Sigmoid colon (tissue), 6 donors: ENCODE measurements at regions not wholly inside any gene's neighbourhood (a gene's known extent, or its start where the extent isn't known, plus 50 kb on each side); places are given as distances from the start of the nearest gene placed in this dataset.

Source experiments
- DNase-seq: peaks from one replicate; pipeline ENCODE4 v3.0.0-alpha.2; 2019
- H3K27ac ChIP-seq, 4 donors: fragments of 200-600 bp; sonication (generic); one replicate each; pipeline ENCODE4 v1.5.1; 2016 to 2019; ENCODE audit warnings: mild to moderate bottlenecking in 1 of 4
- H3K27me3 ChIP-seq, 3 donors: fragments of 200-600 bp; sonication (generic); one replicate each; pipeline ENCODE4 v1.5.1; 2019; ENCODE audit warnings: mild to moderate bottlenecking in 1 of 3
- H3K36me3 ChIP-seq, 4 donors: fragments of 200-600 bp; sonication (generic); one replicate each; pipeline ENCODE4 v1.5.1; 2016 to 2019
- H3K4me1 ChIP-seq, 4 donors: fragments of 200-600 bp; sonication (generic); one replicate each; pipeline ENCODE4 v1.5.1; 2017 to 2019
- H3K4me3 ChIP-seq, 4 donors: fragments of 200-600 bp; sonication (generic); one replicate each; pipeline ENCODE4 v1.5.1; 2017 to 2019; ENCODE audit warnings: mild to moderate bottlenecking in 2 of 4, moderate library complexity in 1 of 4
- H3K9me3 ChIP-seq, 4 donors: fragments of 200-600 bp in 3 of 4; sonication (generic) in 3 of 4; one replicate each; pipeline versions ENCODE4 v1.5.1 to v1.6.1; 2013 to 2019
- EP300 ChIP-seq, 4 donors: sonication (generic); formaldehyde crosslinking; IDR thresholded peaks; one replicate each; pipeline ENCODE4 v1.6.1; 2017; ENCODE audit warnings: antibody characterized with exemption in 4 of 4
- POLR2A ChIP-seq, 2 donors: fragments of 450-650 bp; IDR thresholded peaks; one replicate each; pipeline ENCODE4 v1.6.1; 2016; ENCODE audit warnings: antibody characterized with exemption in 2 of 2, mild to moderate bottlenecking in 2 of 2, moderate library complexity in 2 of 2
- POLR2AphosphoS5 ChIP-seq, 4 donors: sonication (generic); formaldehyde crosslinking; IDR thresholded peaks; one replicate each; pipeline ENCODE4 v1.6.1; 2017; ENCODE audit warnings: antibody characterized with exemption in 4 of 4
- WGBS, 2 donors: extraction: QIAGEN DNeasy Blood & Tissue Kit; methylation state at CpG; one replicate each; pipeline ENCODE4 v1.1.7; 2013; 5-methylcytosine and 5-hydroxymethylcytosine counted together
- intact Hi-C: fragments of 100-400 bp; cut with DNase I; formaldehyde crosslinking; loops from one replicate; pipeline ENCODE4 v1.15.1; 2023
- TF ChIP-seq, protein P1 (sequence below), 4 experiments: fragments of 450-650 bp in 3 of 4; fragments of 200-600 bp in 1 of 4; IDR thresholded peaks; one replicate each; pipeline ENCODE4 v1.5.1; 2016 to 2019; ENCODE audit warnings: antibody characterized with exemption in 4 of 4, mild to moderate bottlenecking in 3 of 4, moderate library complexity in 2 of 4
- donor health status: healthy with polysubstance abuse.
- donor health status: healthy.

DNA sequence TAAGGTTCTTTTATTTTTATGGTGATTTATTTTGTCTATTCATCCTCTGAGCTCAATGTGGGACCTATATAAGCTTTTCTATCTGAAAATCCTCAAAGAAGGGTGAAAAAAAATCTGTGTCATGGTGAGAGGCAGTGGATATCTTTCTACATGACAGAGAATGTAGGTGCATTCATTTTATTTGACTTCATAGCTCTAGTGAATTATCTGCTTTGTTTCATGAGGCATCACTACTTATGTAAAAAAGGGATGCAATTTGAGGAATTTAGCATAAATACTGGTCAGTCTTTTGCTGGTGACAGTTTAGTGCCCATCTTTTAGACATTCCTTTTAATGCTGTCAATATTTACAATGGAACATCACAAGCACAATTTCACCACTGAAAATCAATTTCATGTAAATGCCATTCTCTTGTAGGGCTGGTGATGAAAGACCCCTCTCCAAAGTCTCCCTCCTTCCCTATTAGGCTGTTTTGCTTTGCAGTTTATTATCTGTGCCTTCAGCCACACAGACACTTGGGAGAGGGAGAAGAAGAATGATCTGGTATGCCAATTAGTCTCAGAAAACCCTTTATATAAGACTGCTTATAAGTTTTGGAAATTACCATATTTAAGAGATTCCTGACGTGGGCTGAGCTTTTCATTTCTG lies 148.3 kb upstream of the NXPH2 start:
- WGBS, 2 donors, result 59 to 69% methylated on average over 1 of the region's 1 CpG
- no peaks in the 10 kb centered on the region for H3K36me3 ChIP-seq
- intact Hi-C loops, result no loop called here
- no peaks in the 10 kb centered on the region for H3K4me1 ChIP-seq
- H3K4me3 ChIP-seq, result no peak overlapping the region
- no peaks in the 10 kb centered on the region for H3K27me3 ChIP-seq
- no peak overlapping the region for H3K27ac ChIP-seq
- H3K9me3 ChIP-seq, result peaks cover 0 to 1% (median 0%) of the 10 kb centered on the region in 4 donors
- TF ChIP-seq, protein P1, sequence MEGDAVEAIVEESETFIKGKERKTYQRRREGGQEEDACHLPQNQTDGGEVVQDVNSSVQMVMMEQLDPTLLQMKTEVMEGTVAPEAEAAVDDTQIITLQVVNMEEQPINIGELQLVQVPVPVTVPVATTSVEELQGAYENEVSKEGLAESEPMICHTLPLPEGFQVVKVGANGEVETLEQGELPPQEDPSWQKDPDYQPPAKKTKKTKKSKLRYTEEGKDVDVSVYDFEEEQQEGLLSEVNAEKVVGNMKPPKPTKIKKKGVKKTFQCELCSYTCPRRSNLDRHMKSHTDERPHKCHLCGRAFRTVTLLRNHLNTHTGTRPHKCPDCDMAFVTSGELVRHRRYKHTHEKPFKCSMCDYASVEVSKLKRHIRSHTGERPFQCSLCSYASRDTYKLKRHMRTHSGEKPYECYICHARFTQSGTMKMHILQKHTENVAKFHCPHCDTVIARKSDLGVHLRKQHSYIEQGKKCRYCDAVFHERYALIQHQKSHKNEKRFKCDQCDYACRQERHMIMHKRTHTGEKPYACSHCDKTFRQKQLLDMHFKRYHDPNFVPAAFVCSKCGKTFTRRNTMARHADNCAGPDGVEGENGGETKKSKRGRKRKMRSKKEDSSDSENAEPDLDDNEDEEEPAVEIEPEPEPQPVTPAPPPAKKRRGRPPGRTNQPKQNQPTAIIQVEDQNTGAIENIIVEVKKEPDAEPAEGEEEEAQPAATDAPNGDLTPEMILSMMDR (IDR thresholded peaks at IDR 0.05), result no peak
- TF ChIP-seq POLR2AphosphoS5 (IDR thresholded peaks at IDR 0.05) (no peak), POLR2A (IDR thresholded peaks at IDR 0.05) (no peak)
- no peak for DNase-seq

- no peak for DNase-seq
- intact Hi-C loops, result no loop called here
- H3K9me3 ChIP-seq, result no peaks in the 10 kb centered on the region
- no peaks in the 10 kb centered on the region for H3K4me1 ChIP-seq
- H3K27me3 ChIP-seq, result no peaks in the 10 kb centered on the region
- no peak overlapping the region for H3K4me3 ChIP-seq
- TF ChIP-seq, protein P1 (IDR thresholded peaks at IDR 0.05), result peak in 1 of 4 experiments; percentile 15
- no peak for TF ChIP-seq POLR2AphosphoS5 (IDR thresholded peaks at IDR 0.05)
- WGBS, 2 donors, result 35 to 45% methylated on average over 2 of the region's 2 CpGs
- no peak overlapping the region for H3K27ac ChIP-seq
- no peaks in the 10 kb centered on the region for H3K36me3 ChIP-seq
These were observed 142.9 kb upstream of the NXPH2 start for GRCh38 chr2:138922973-138923563.

- Histone ChIP-seq H3K4me3 (no peak overlapping the region), H3K36me3 (no peaks in the 10 kb centered on the region), H3K27ac (no peak overlapping the region), H3K4me1 (no peaks in the 10 kb centered on the region), H3K27me3 (no peaks in the 10 kb centered on the region), H3K9me3 (no peaks in the 10 kb centered on the region)
- DNase-seq, result no peak
- WGBS, 2 donors, result 41 to 50% methylated on average over 4 of the region's 4 CpGs
- TF ChIP-seq POLR2AphosphoS5 (IDR thresholded peaks at IDR 0.05) (no peak), POLR2A (IDR thresholded peaks at IDR 0.05) (no peak), EP300 (IDR thresholded peaks at IDR 0.05) (no peak)
- TF ChIP-seq, protein P1 (IDR thresholded peaks at IDR 0.05), result no peak
- intact Hi-C loops, result no loop called here
These were observed 139.0 kb upstream of the NXPH2 start for GRCh38 chr2:138919120-138919747.

DNA sequence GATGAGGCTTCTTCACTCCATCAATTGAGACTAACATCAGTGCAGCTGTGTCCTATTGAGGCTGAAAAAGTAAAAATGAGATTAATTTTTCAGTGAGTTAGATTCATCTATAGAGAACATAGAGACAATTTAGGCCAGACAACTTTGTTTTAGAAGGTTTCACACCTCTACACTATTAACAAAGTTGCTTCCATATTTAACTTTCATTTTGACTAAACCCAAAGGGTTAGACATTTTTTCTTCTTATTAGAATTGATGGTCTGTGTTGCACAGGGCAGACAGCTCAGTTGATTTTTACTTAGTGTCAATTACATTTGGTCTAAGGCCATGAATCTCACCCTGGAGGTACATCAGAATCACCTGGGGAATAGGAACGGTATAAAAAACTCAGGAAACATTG lies 130.2 kb upstream of the NXPH2 start:
- no peak for DNase-seq
- intact Hi-C loops, result no loop called here

More for the DNA sequence above, 130.2 kb upstream of the NXPH2 start:
- H3K9me3 ChIP-seq, result no peaks in the 10 kb centered on the region
- H3K27me3 ChIP-seq, result no peaks in the 10 kb centered on the region
- no peak for TF ChIP-seq POLR2A (IDR thresholded peaks at IDR 0.05)
- TF ChIP-seq, protein P1 (IDR thresholded peaks at IDR 0.05), result no peak
- no peak for TF ChIP-seq EP300 (IDR thresholded peaks at IDR 0.05)
- TF ChIP-seq POLR2AphosphoS5 (IDR thresholded peaks at IDR 0.05), result no peak
- H3K4me3 ChIP-seq, result no peak overlapping the region
- no peak overlapping the region for H3K27ac ChIP-seq
- WGBS, 2 donors, result 68 to 89% methylated on average over 1 of the region's 1 CpG
- H3K36me3 ChIP-seq, result no peaks in the 10 kb centered on the region
- no peaks in the 10 kb centered on the region for H3K4me1 ChIP-seq
